ENCODE measurements at regions not wholly inside any gene's neighbourhood (a gene's known extent, or its start where the extent isn't known, plus 50 kb on each side); places are given as distances from the start of the nearest gene placed in this dataset.

GRCh38 chr1:18032172-18032859 is 75.3 kb upstream of the IGSF21 start:
- no peak overlapping the region for H3K4me3 Mint-ChIP-seq
- no peak for ATAC-seq (replicated peaks in 1 of 2)
- no peak overlapping the region for H3K27ac Mint-ChIP-seq
- DNase-seq: no peak
- peaks cover 28% of the 10 kb centered on the region for H3K27me3 Mint-ChIP-seq (ENCODE audit: low read depth)
- no peaks in the 10 kb centered on the region for H3K4me1 Mint-ChIP-seq (ENCODE audit: low read depth)
- H3K36me3 Mint-ChIP-seq (ENCODE audit: insufficient read depth in 2 of 2): no peaks in the 10 kb centered on the region
- H3K9me3 Mint-ChIP-seq: no peaks in the 10 kb centered on the region

- ATAC-seq (replicated peaks in 1 of 2) (no peak), DNase-seq (no peak)
- Mint-ChIP-seq H3K36me3 (ENCODE audit: insufficient read depth in 2 of 2) (no peaks in the 10 kb centered on the region), H3K4me3 (no peak overlapping the region), H3K9me3 (no peaks in the 10 kb centered on the region), H3K27me3 (ENCODE audit: low read depth) (peaks cover 14% of the 10 kb centered on the region), H3K4me1 (ENCODE audit: low read depth) (no peaks in the 10 kb centered on the region), H3K27ac (no peak overlapping the region)
Measured at GRCh38 chr1:18035145-18035544, 72.5 kb upstream of the IGSF21 start.

- ATAC-seq (replicated peaks in 1 of 2) (no peak), DNase-seq (no peak)
- H3K4me1 Mint-ChIP-seq (ENCODE audit: low read depth): no peaks in the 10 kb centered on the region
- no peaks in the 10 kb centered on the region for H3K9me3 Mint-ChIP-seq
- H3K27ac Mint-ChIP-seq: no peak overlapping the region
- H3K4me3 Mint-ChIP-seq: no peak overlapping the region
- H3K27me3 Mint-ChIP-seq (ENCODE audit: low read depth): peaks cover 7% of the 10 kb centered on the region
- no peaks in the 10 kb centered on the region for H3K36me3 Mint-ChIP-seq (ENCODE audit: insufficient read depth in 2 of 2)
Measured at GRCh38 chr1:18037651-18038050, 69.9 kb upstream of the IGSF21 start.

- H3K36me3 Mint-ChIP-seq (ENCODE audit: insufficient read depth in 2 of 2): no peaks in the 10 kb centered on the region
- ATAC-seq (replicated peaks in 1 of 2) (no peak), DNase-seq (no peak)
- H3K27ac Mint-ChIP-seq: no peak overlapping the region
- H3K4me3 Mint-ChIP-seq: no peak overlapping the region
- no peaks in the 10 kb centered on the region for H3K9me3 Mint-ChIP-seq
- peaks cover 3% of the 10 kb centered on the region for H3K27me3 Mint-ChIP-seq (ENCODE audit: low read depth)
- no peaks in the 10 kb centered on the region for H3K4me1 Mint-ChIP-seq (ENCODE audit: low read depth)
Measured at GRCh38 chr1:18038051-18038450, 69.5 kb upstream of the IGSF21 start.

GRCh38 chr1:18039102-18039501 is 68.5 kb upstream of the IGSF21 start:
- H3K4me3 Mint-ChIP-seq: no peak overlapping the region
- H3K27me3 Mint-ChIP-seq (ENCODE audit: low read depth): peaks cover 5% of the 10 kb centered on the region
- no peaks in the 10 kb centered on the region for H3K9me3 Mint-ChIP-seq
- no peak for ATAC-seq (replicated peaks in 1 of 2)
- no peaks in the 10 kb centered on the region for H3K36me3 Mint-ChIP-seq (ENCODE audit: insufficient read depth in 2 of 2)
- DNase-seq: no peak
- H3K4me1 Mint-ChIP-seq (ENCODE audit: low read depth): no peaks in the 10 kb centered on the region
- no peak overlapping the region for H3K27ac Mint-ChIP-seq

- Mint-ChIP-seq H3K4me3 (no peak overlapping the region), H3K9me3 (no peaks in the 10 kb centered on the region), H3K36me3 (ENCODE audit: insufficient read depth in 2 of 2) (no peaks in the 10 kb centered on the region)
Measured at GRCh38 chr1:18041102-18041501, 66.5 kb upstream of the IGSF21 start.

GRCh38 chr1:18041685-18042355 is 65.8 kb upstream of the IGSF21 start:
- ATAC-seq (replicated peaks in 1 of 2) (no peak), DNase-seq (no peak)
- Mint-ChIP-seq H3K27ac (no peak overlapping the region), H3K9me3 (no peaks in the 10 kb centered on the region), H3K27me3 (ENCODE audit: low read depth) (peaks cover 5% of the 10 kb centered on the region), H3K36me3 (ENCODE audit: insufficient read depth in 2 of 2) (no peaks in the 10 kb centered on the region), H3K4me3 (no peak overlapping the region), H3K4me1 (ENCODE audit: low read depth) (no peaks in the 10 kb centered on the region)

More at GRCh38 chr1:18041102-18041501, 66.5 kb upstream of the IGSF21 start:
- H3K27ac Mint-ChIP-seq: no peak overlapping the region
- no peaks in the 10 kb centered on the region for H3K4me1 Mint-ChIP-seq (ENCODE audit: low read depth)
- ATAC-seq (replicated peaks in 1 of 2) (no peak), DNase-seq (no peak)
- peaks cover 5% of the 10 kb centered on the region for H3K27me3 Mint-ChIP-seq (ENCODE audit: low read depth)

- ATAC-seq (replicated peaks in 1 of 2) (no peak), DNase-seq (no peak)
- Mint-ChIP-seq H3K9me3 (no peaks in the 10 kb centered on the region), H3K27ac (no peak overlapping the region), H3K36me3 (ENCODE audit: insufficient read depth in 2 of 2) (no peaks in the 10 kb centered on the region), H3K4me1 (ENCODE audit: low read depth) (no peaks in the 10 kb centered on the region), H3K4me3 (no peak overlapping the region), H3K27me3 (ENCODE audit: low read depth) (peaks cover 5% of the 10 kb centered on the region)
Measured at GRCh38 chr1:18043871-18044270, 63.7 kb upstream of the IGSF21 start.

GRCh38 chr1:18045203-18045602 is 62.4 kb upstream of the IGSF21 start:
- Mint-ChIP-seq H3K36me3 (ENCODE audit: insufficient read depth in 2 of 2) (peaks cover 0 to 4% of the 10 kb centered on the region in 2 donors), H3K27ac (no peak overlapping the region), H3K27me3 (ENCODE audit: low read depth) (peaks cover 5% of the 10 kb centered on the region), H3K4me3 (no peak overlapping the region), H3K9me3 (peaks cover 5% of the 10 kb centered on the region in 2 donors), H3K4me1 (ENCODE audit: low read depth) (no peaks in the 10 kb centered on the region)
- DNase-seq (no peak), ATAC-seq (replicated peaks in 1 of 2) (no peak)

- Mint-ChIP-seq H3K36me3 (ENCODE audit: insufficient read depth in 2 of 2) (peaks cover 0 to 4% of the 10 kb centered on the region in 2 donors), H3K27ac (no peak overlapping the region), H3K27me3 (ENCODE audit: low read depth) (peaks cover 5% of the 10 kb centered on the region), H3K4me1 (ENCODE audit: low read depth) (no peaks in the 10 kb centered on the region), H3K4me3 (no peak overlapping the region), H3K9me3 (peaks cover 5% of the 10 kb centered on the region in 2 donors)
- no peak for ATAC-seq (replicated peaks in 1 of 2)
- no peak for DNase-seq
Measured at GRCh38 chr1:18045621-18046020, 62.0 kb upstream of the IGSF21 start.

GRCh38 chr1:18047122-18047521 is 60.5 kb upstream of the IGSF21 start:
- peaks cover 0 to 4% of the 10 kb centered on the region in 2 donors for H3K36me3 Mint-ChIP-seq (ENCODE audit: insufficient read depth in 2 of 2)

GRCh38 chr1:18049228-18049627 is 58.4 kb upstream of the IGSF21 start:
- H3K9me3 Mint-ChIP-seq: peaks cover 5% of the 10 kb centered on the region in 2 donors
- DNase-seq (no peak), ATAC-seq (replicated peaks in 1 of 2) (no peak)
- H3K27me3 Mint-ChIP-seq (ENCODE audit: low read depth): no peaks in the 10 kb centered on the region
- no peak overlapping the region for H3K27ac Mint-ChIP-seq
- no peaks in the 10 kb centered on the region for H3K4me1 Mint-ChIP-seq (ENCODE audit: low read depth)
- no peak overlapping the region for H3K4me3 Mint-ChIP-seq
- peaks cover 0 to 4% of the 10 kb centered on the region in 2 donors for H3K36me3 Mint-ChIP-seq (ENCODE audit: insufficient read depth in 2 of 2)

More at GRCh38 chr1:18047122-18047521, 60.5 kb upstream of the IGSF21 start:
- no peak for ATAC-seq (replicated peaks in 1 of 2)
- Mint-ChIP-seq H3K4me1 (ENCODE audit: low read depth) (no peaks in the 10 kb centered on the region), H3K4me3 (no peak overlapping the region), H3K9me3 (peaks cover 5% of the 10 kb centered on the region in 2 donors), H3K27me3 (ENCODE audit: low read depth) (peaks cover 5% of the 10 kb centered on the region), H3K27ac (no peak overlapping the region)
- DNase-seq: no peak

GRCh38 chr1:18052671-18053070 is 54.9 kb upstream of the IGSF21 start:
- no peaks in the 10 kb centered on the region for H3K4me1 Mint-ChIP-seq (ENCODE audit: low read depth)
- ATAC-seq (replicated peaks in 1 of 2) (no peak), DNase-seq (no peak)
- H3K4me3 Mint-ChIP-seq: no peak overlapping the region
- no peak overlapping the region for H3K27ac Mint-ChIP-seq
- H3K36me3 Mint-ChIP-seq (ENCODE audit: insufficient read depth in 2 of 2): peaks cover 0 to 4% of the 10 kb centered on the region in 2 donors
- no peaks in the 10 kb centered on the region for H3K27me3 Mint-ChIP-seq (ENCODE audit: low read depth)
- H3K9me3 Mint-ChIP-seq: peaks cover 5% of the 10 kb centered on the region in 2 donors

- H3K36me3 Mint-ChIP-seq (ENCODE audit: insufficient read depth in 2 of 2): no peaks in the 10 kb centered on the region
- no peak for ATAC-seq (replicated peaks in 1 of 2)
- no peaks in the 10 kb centered on the region for H3K9me3 Mint-ChIP-seq
- H3K27me3 Mint-ChIP-seq (ENCODE audit: low read depth): no peaks in the 10 kb centered on the region
- no peak for DNase-seq
- no peaks in the 10 kb centered on the region for H3K4me1 Mint-ChIP-seq (ENCODE audit: low read depth)
- no peak overlapping the region for H3K4me3 Mint-ChIP-seq
- H3K27ac Mint-ChIP-seq: no peak overlapping the region
Measured at GRCh38 chr1:18055156-18055555, 52.4 kb upstream of the IGSF21 start.
